Spleen (tissue), 11 donors: ENCODE measurements at regions not wholly inside any gene's neighbourhood (a gene's known extent, or its start where the extent isn't known, plus 50 kb on each side); places are given as distances from the start of the nearest gene placed in this dataset.

Experiments
- DNase-seq: peaks from one replicate; pipeline ENCODE4 v3.0.0-alpha.2; 2020
- H3K27ac ChIP-seq, 8 donors: fragments of 200-600 bp; sonication (generic) in 7 of 8; 1 replicate in 4 of 8; 2 replicates in 4 of 8; pipeline versions ENCODE4 v1.5.0 to v1.8.0; 2016 to 2021; ENCODE audit warnings: inconsistent platforms in 4 of 8, mild to moderate bottlenecking in 4 of 8, moderate library complexity in 1 of 8
- H3K27me3 ChIP-seq, 7 donors: fragments of 200-600 bp; sonication (generic) in 6 of 7; replicated peaks in 1 of 7; 1 replicate in 4 of 7; 2 replicates in 3 of 7; pipeline versions ENCODE4 v1.5.0 to v1.8.0; 2016 to 2021; ENCODE audit warnings: inconsistent platforms in 3 of 7, mild to moderate bottlenecking in 1 of 7
- H3K36me3 ChIP-seq, 6 donors: fragments of 200-600 bp; sonication (generic) in 5 of 6; 1 replicate in 4 of 6; 2 replicates in 2 of 6; pipeline versions ENCODE4 v1.5.0 to v1.8.0; 2016 to 2021; ENCODE audit warnings: inconsistent platforms in 2 of 6
- H3K4me1 ChIP-seq, 6 donors: fragments of 200-600 bp; sonication (generic) in 5 of 6; 1 replicate in 3 of 6; 2 replicates in 3 of 6; pipeline versions ENCODE4 v1.5.0 to v1.8.0; 2016 to 2021; ENCODE audit warnings: inconsistent platforms in 3 of 6
- H3K4me3 ChIP-seq, 8 donors: fragments of 200-600 bp; sonication (generic) in 7 of 8; 1 replicate in 4 of 8; 2 replicates in 4 of 8; pipeline versions ENCODE4 v1.5.0 to v1.8.0; 2016 to 2021; ENCODE audit warnings: inconsistent platforms in 4 of 8, mild to moderate bottlenecking in 4 of 8, moderate library complexity in 2 of 8
- H3K9me3 ChIP-seq, 8 donors: fragments of 200-600 bp; sonication (generic) in 7 of 8; 1 replicate in 4 of 8; 2 replicates in 4 of 8; pipeline versions ENCODE4 v1.5.0 to v1.8.0; 2016 to 2021; ENCODE audit warnings: inconsistent platforms in 4 of 8
- CTCF ChIP-seq, 11 experiments: fragments of 200-600 bp in 7 of 11; fragments of 450-650 bp in 4 of 11; sonication (generic) in 4 of 11; IDR thresholded peaks in 8 of 11; conservative IDR thresholded peaks in 3 of 11; 1 replicate in 7 of 11; 2 replicates in 4 of 11; pipeline versions ENCODE4 v1.4.0 to v1.8.0; 2016 to 2021; ENCODE audit warnings: antibody characterized with exemption in 11 of 11, inconsistent platforms in 4 of 11, mild to moderate bottlenecking in 1 of 11
- POLR2A ChIP-seq, 3 donors: fragments of 450-650 bp; IDR thresholded peaks; one replicate each; pipeline ENCODE4 v1.5.1; 2017; ENCODE audit warnings: antibody characterized with exemption in 3 of 3, mild to moderate bottlenecking in 1 of 3
- POLR2AphosphoS5 ChIP-seq, 3 donors: sonication (generic); formaldehyde crosslinking; IDR thresholded peaks; one replicate each; pipeline ENCODE4 v1.5.1; 2017; ENCODE audit warnings: antibody characterized with exemption in 3 of 3
- WGBS, 5 donors: extraction: QIAGEN DNeasy Blood & Tissue Kit in 3 of 5; methylation state at CpG; one replicate each; pipeline versions ENCODE4 v1.1.5 to v1.1.7; 2013 to 2018; 5-methylcytosine and 5-hydroxymethylcytosine counted together
- intact Hi-C: fragments of 100-400 bp; cut with DNase I; formaldehyde crosslinking; loops from one replicate; pipeline ENCODE4 v1.15.0; 2023; ENCODE audit warnings: low total_unique reads
- donor health status: healthy with polysubstance abuse.
- donor health status: DM: no; HTN: no; CAD: no; lungs with moderate emphysema.
- donor health status: DM: no; HTN: no; CAD: no.
- donor health status: Bipolar disorder and iron deficiency.
- donor health status: healthy.
- donor health status: DM: no; HTN: no; CAD: no.
- donor health status: DM: yes; HTN: yes; CAD: no.

- no peak overlapping the region for H3K4me3 ChIP-seq
- no peak for DNase-seq
- no peaks in the 10 kb centered on the region for H3K27me3 ChIP-seq
- TF ChIP-seq CTCF (IDR thresholded peaks at IDR 0.05 in 8 of 11, conservative IDR thresholded peaks at IDR 0.05 in 3 of 11) = no peak
- TF ChIP-seq POLR2AphosphoS5 (IDR thresholded peaks at IDR 0.05) = no peak
- TF ChIP-seq POLR2A (IDR thresholded peaks at IDR 0.05) = no peak
- H3K27ac ChIP-seq = no peak overlapping the region
- WGBS, 5 donors = 73 to 83% (median 82%) methylated on average over 5 of the region's 5 CpGs
- H3K4me1 ChIP-seq = no peaks in the 10 kb centered on the region
- H3K36me3 ChIP-seq = no peaks in the 10 kb centered on the region
- H3K9me3 ChIP-seq = no peaks in the 10 kb centered on the region
- intact Hi-C loops = no loop called here
These were observed 409.4 kb downstream of the SH2D4B start for GRCh38 chr10:80946957-80947726.

GRCh38 chr10:80949785-80950184, 412.1 kb downstream of the SH2D4B start:
- H3K9me3 ChIP-seq = no peaks in the 10 kb centered on the region
- TF ChIP-seq POLR2AphosphoS5 (IDR thresholded peaks at IDR 0.05) = no peak
- H3K4me3 ChIP-seq = no peak overlapping the region
- intact Hi-C loops = no loop called here
- 86 to 94% (median 88%) methylated on average over 5 of the region's 5 CpGs for WGBS, 5 donors
- DNase-seq = no peak
- H3K27me3 ChIP-seq = no peaks in the 10 kb centered on the region
- H3K27ac ChIP-seq = no peak overlapping the region
- no peaks in the 10 kb centered on the region for H3K4me1 ChIP-seq
- H3K36me3 ChIP-seq = no peaks in the 10 kb centered on the region

- no peaks in the 10 kb centered on the region for H3K4me1 ChIP-seq
- WGBS, 5 donors = 78 to 88% (median 80%) methylated on average over 7 of the region's 7 CpGs
- DNase-seq = no peak
- no peaks in the 10 kb centered on the region for H3K27me3 ChIP-seq
- H3K9me3 ChIP-seq = no peaks in the 10 kb centered on the region
- no peaks in the 10 kb centered on the region for H3K36me3 ChIP-seq
- intact Hi-C loops = no loop called here
- H3K27ac ChIP-seq = no peak overlapping the region
- no peak overlapping the region for H3K4me3 ChIP-seq
- TF ChIP-seq POLR2A (IDR thresholded peaks at IDR 0.05) = no peak
- no peak for TF ChIP-seq CTCF (IDR thresholded peaks at IDR 0.05 in 8 of 11, conservative IDR thresholded peaks at IDR 0.05 in 3 of 11)
- no peak for TF ChIP-seq POLR2AphosphoS5 (IDR thresholded peaks at IDR 0.05)
These were observed 414.7 kb downstream of the SH2D4B start for GRCh38 chr10:80952436-80952835.

- TF ChIP-seq CTCF (IDR thresholded peaks at IDR 0.05 in 8 of 11, conservative IDR thresholded peaks at IDR 0.05 in 3 of 11) (no peak), POLR2A (IDR thresholded peaks at IDR 0.05) (no peak), POLR2AphosphoS5 (IDR thresholded peaks at IDR 0.05) (no peak)
- Histone ChIP-seq H3K27ac (no peak overlapping the region), H3K4me3 (no peak overlapping the region), H3K36me3 (no peaks in the 10 kb centered on the region), H3K27me3 (no peaks in the 10 kb centered on the region), H3K9me3 (no peaks in the 10 kb centered on the region), H3K4me1 (no peaks in the 10 kb centered on the region)
- intact Hi-C loops = no loop called here
- no peak for DNase-seq
- 87 to 91% (median 89%) methylated on average over 4 of the region's 4 CpGs for WGBS, 5 donors
These were observed 419.5 kb downstream of the SH2D4B start for GRCh38 chr10:80957161-80957560.
